ENCODE measurements at regions not wholly inside any gene's neighbourhood (a gene's known extent, or its start where the extent isn't known, plus 50 kb on each side); places are given as distances from the start of the nearest gene placed in this dataset.

DNA sequence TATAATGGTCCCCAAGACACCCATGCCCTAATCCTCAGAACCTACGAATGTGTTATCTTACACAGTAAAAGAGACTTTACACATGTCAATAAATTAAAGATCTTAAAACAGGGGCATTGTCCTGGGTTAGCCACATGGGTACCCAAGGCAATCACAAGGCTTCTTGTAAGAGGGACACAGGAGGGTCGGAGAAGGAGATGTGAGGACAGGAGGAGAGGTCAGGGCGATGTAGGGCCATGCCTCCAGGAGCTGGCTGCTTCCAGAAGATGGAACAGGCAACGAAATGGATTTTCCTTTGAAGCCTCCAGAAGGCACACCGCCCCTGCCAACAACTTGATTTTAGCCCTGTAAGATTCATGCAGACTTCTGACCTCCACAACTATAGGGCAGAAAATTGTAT lies 262.7 kb downstream of the MEX3B start:
- Histone ChIP-seq H3K27me3 (ENCODE audit: insufficient read depth, poor library complexity, severe bottlenecking) (peaks cover 17% of the 10 kb centered on the region), H3K4me3 (ENCODE audit: severe bottlenecking) (no peak overlapping the region), H3K9me3 (ENCODE audit: severe bottlenecking) (no peaks in the 10 kb centered on the region), H3K27ac (ENCODE audit: poor library complexity, severe bottlenecking) (no peak overlapping the region), H3K4me1 (ENCODE audit: insufficient read depth, poor library complexity, severe bottlenecking) (no peaks in the 10 kb centered on the region), H3K36me3 (ENCODE audit: low read depth) (no peaks in the 10 kb centered on the region)
- no peak for DNase-seq (ENCODE audit: low spot score)
- TF ChIP-seq, protein P1, sequence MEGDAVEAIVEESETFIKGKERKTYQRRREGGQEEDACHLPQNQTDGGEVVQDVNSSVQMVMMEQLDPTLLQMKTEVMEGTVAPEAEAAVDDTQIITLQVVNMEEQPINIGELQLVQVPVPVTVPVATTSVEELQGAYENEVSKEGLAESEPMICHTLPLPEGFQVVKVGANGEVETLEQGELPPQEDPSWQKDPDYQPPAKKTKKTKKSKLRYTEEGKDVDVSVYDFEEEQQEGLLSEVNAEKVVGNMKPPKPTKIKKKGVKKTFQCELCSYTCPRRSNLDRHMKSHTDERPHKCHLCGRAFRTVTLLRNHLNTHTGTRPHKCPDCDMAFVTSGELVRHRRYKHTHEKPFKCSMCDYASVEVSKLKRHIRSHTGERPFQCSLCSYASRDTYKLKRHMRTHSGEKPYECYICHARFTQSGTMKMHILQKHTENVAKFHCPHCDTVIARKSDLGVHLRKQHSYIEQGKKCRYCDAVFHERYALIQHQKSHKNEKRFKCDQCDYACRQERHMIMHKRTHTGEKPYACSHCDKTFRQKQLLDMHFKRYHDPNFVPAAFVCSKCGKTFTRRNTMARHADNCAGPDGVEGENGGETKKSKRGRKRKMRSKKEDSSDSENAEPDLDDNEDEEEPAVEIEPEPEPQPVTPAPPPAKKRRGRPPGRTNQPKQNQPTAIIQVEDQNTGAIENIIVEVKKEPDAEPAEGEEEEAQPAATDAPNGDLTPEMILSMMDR (IDR thresholded peaks at IDR 0.05; ENCODE audit: poor library complexity, severe bottlenecking), result no peak
- no peak for ATAC-seq (ENCODE audit: low read depth)

DNA sequence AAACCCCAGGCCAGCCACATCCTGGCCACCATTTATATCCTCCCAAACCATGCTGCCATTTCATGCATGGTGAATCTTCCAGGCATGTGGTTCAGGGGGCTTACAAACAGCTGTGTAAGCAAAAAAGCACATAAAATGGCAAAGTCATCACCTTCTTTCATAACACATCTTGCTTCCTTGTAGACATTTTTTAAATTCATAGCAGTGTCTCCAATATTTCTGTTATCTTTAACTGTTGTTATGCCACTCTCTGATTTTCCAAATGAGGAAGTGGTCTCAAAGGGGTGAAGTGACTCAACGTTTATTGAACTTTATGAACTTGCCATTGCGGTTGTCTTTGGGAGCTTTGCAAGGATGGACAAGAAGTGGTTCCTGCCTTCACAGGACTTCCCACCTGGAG lies 264.4 kb downstream of the MEX3B start:
- TF ChIP-seq, protein P1 (IDR thresholded peaks at IDR 0.05; ENCODE audit: poor library complexity, severe bottlenecking), result no peak
- no peak overlapping the region for H3K4me3 ChIP-seq (ENCODE audit: severe bottlenecking)
- peaks cover 6% of the 10 kb centered on the region for H3K27me3 ChIP-seq (ENCODE audit: insufficient read depth, poor library complexity, severe bottlenecking)

DNA sequence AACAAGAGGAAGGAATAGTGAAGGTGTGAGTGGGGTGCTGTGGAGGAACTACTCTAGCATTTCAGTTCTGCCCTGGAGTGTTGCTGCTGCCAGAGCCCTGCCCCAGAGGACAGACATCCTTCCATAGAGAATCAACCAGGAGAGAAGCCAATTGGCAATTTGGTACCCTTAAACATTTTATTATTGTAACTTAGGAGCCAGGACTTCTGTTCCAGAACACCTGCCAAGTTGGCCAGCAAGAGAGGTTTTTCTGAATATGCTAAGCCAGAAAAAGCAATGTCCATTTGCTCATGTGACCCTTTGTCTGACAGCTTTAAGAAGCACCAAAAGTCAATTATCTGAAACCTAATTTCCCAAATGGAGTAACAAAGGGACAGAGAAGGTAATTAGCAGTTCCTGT lies 264.9 kb downstream of the MEX3B start:
- no peaks in the 10 kb centered on the region for H3K9me3 ChIP-seq (ENCODE audit: severe bottlenecking)
- DNase-seq (ENCODE audit: low spot score) (no peak), ATAC-seq (ENCODE audit: low read depth) (no peak)
- H3K4me1 ChIP-seq (ENCODE audit: insufficient read depth, poor library complexity, severe bottlenecking), result no peaks in the 10 kb centered on the region
- H3K4me3 ChIP-seq (ENCODE audit: severe bottlenecking), result no peak overlapping the region
- peaks cover 2% of the 10 kb centered on the region for H3K27me3 ChIP-seq (ENCODE audit: insufficient read depth, poor library complexity, severe bottlenecking)
- no peak overlapping the region for H3K27ac ChIP-seq (ENCODE audit: poor library complexity, severe bottlenecking)
- TF ChIP-seq, protein P1 (IDR thresholded peaks at IDR 0.05; ENCODE audit: poor library complexity, severe bottlenecking), result no peak
- no peaks in the 10 kb centered on the region for H3K36me3 ChIP-seq (ENCODE audit: low read depth)

More for the DNA sequence above, 264.4 kb downstream of the MEX3B start:
- DNase-seq (ENCODE audit: low spot score) (no peak), ATAC-seq (ENCODE audit: low read depth) (no peak)
- Histone ChIP-seq H3K9me3 (ENCODE audit: severe bottlenecking) (no peaks in the 10 kb centered on the region), H3K27ac (ENCODE audit: poor library complexity, severe bottlenecking) (no peak overlapping the region), H3K4me1 (ENCODE audit: insufficient read depth, poor library complexity, severe bottlenecking) (no peaks in the 10 kb centered on the region), H3K36me3 (ENCODE audit: low read depth) (no peaks in the 10 kb centered on the region)

DNA sequence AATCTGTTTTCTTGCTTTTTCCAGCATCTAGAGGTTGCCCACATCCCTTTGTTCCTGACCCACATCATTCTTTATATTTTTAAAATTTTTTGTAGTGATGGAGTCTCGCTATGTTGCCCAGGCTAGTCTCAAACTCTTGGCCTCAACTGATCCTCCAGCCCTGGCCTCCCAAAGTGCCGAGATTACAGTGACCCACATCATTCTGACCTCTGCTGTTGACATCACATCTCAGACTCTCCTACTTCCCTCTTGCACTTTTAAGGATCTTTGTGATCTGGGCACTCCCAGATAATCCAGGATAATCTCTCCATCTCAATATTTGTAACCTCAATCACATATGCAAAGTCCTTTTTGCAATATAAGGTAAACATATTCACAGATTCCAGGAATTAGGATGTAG lies 266.6 kb downstream of the MEX3B start:
- H3K27ac ChIP-seq (ENCODE audit: poor library complexity, severe bottlenecking), result no peak overlapping the region
- ATAC-seq (ENCODE audit: low read depth), result no peak

DNA sequence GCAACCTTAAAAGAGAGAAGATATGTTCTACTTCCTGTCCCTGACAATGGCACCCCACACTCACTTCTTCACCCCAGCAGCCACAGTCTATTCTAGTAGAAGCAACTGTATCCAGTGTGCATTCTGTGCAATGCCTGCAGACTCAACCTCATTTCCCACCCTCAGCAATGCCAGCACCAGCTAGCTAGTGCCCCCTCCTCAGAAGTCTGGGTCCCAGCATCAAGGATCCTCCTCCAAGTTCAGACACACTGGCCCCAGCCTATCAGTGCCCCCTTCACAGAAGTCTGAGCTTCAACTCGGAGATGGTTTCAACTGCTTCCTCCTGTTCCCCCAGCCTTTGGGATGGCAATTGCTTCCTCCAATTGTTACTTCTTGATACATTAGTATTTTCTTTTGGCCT lies 268.3 kb downstream of the MEX3B start:
- Histone ChIP-seq H3K36me3 (ENCODE audit: low read depth) (no peaks in the 10 kb centered on the region), H3K27ac (ENCODE audit: poor library complexity, severe bottlenecking) (no peak overlapping the region), H3K4me3 (ENCODE audit: severe bottlenecking) (no peak overlapping the region), H3K27me3 (ENCODE audit: insufficient read depth, poor library complexity, severe bottlenecking) (peaks cover 2% of the 10 kb centered on the region), H3K9me3 (ENCODE audit: severe bottlenecking) (no peaks in the 10 kb centered on the region), H3K4me1 (ENCODE audit: insufficient read depth, poor library complexity, severe bottlenecking) (no peaks in the 10 kb centered on the region)
- TF ChIP-seq, protein P1 (IDR thresholded peaks at IDR 0.05; ENCODE audit: poor library complexity, severe bottlenecking), result no peak
- no peak for ATAC-seq (ENCODE audit: low read depth)
- no peak for DNase-seq (ENCODE audit: low spot score)

More for the DNA sequence above, 266.6 kb downstream of the MEX3B start:
- DNase-seq (ENCODE audit: low spot score), result no peak
- Histone ChIP-seq H3K4me3 (ENCODE audit: severe bottlenecking) (no peak overlapping the region), H3K27me3 (ENCODE audit: insufficient read depth, poor library complexity, severe bottlenecking) (peaks cover 2% of the 10 kb centered on the region), H3K36me3 (ENCODE audit: low read depth) (no peaks in the 10 kb centered on the region), H3K4me1 (ENCODE audit: insufficient read depth, poor library complexity, severe bottlenecking) (no peaks in the 10 kb centered on the region), H3K9me3 (ENCODE audit: severe bottlenecking) (no peaks in the 10 kb centered on the region)
- TF ChIP-seq, protein P1 (IDR thresholded peaks at IDR 0.05; ENCODE audit: poor library complexity, severe bottlenecking), result no peak

Data from RWPE2 (cell line).